SU-DHL-6 (cell line): ENCODE measurements at regions not wholly inside any gene's neighbourhood (a gene's known extent, or its start where the extent isn't known, plus 50 kb on each side); places are given as distances from the start of the nearest gene placed in this dataset.

Experiments
- CTCF ChIP-seq: fragments of 200-600 bp; sonication (generic); IDR thresholded peaks from one replicate; pipeline ENCODE4 v1.5.1; 2017; ENCODE audit warnings: antibody characterized with exemption, mild to moderate bottlenecking, low read length, moderate library complexity; ENCODE audit not compliant: insufficient read depth, poor library complexity, severe bottlenecking
- EZH2phosphoT487 ChIP-seq: fragments of 200-600 bp; sonication (generic), shearing (Covaris generic); conservative IDR thresholded peaks from 2 replicates; pipeline ENCODE4 v1.6.1; 2018; ENCODE audit warnings: mild to moderate bottlenecking, antibody characterized with exemption, low read length, moderate library complexity, mixed read lengths

GRCh38 chr5:18749763-18750162 lies 1115.5 kb downstream of the TAF11L14 start:
- TF ChIP-seq CTCF (no peak), EZH2phosphoT487 (no peak)
